ENCODE measurements at regions not wholly inside any gene's neighbourhood (a gene's known extent, or its start where the extent isn't known, plus 50 kb on each side); places are given as distances from the start of the nearest gene placed in this dataset.
"Not testable (repeated sequence)": the region's sequence is repeated elsewhere in the genome, so short reads cannot be mapped to it uniquely, and the experiment has no call there.

- Histone ChIP-seq H3K36me3 (no peaks in the 10 kb centered on the region), H3K4me1 (no peaks in the 10 kb centered on the region), H3K27ac (no peak overlapping the region), H3K27me3 (no peaks in the 10 kb centered on the region), H3K4me3 (replicated peaks in 1 of 3) (no peak overlapping the region), H3K9me3 (no peaks in the 10 kb centered on the region)
- no peak for TF ChIP-seq CTCF (IDR thresholded peaks at IDR 0.05)
- no peak for TF ChIP-seq POLR2A (IDR thresholded peaks at IDR 0.05)
- 59 to 66% methylated on average over 3 of the region's 3 CpGs for WGBS, 2 donors
- intact Hi-C loops (cut with DNase I) = no loop called here
- no peak for DNase-seq
Observed at GRCh38 chr13:54078271-54078870, 1049.8 kb downstream of the OLFM4 start.

- intact Hi-C loops (cut with DNase I); H3K4me1 ChIP-seq; H3K27ac ChIP-seq; H3K36me3 ChIP-seq; DNase-seq; H3K4me3 ChIP-seq (replicated peaks in 1 of 3); H3K9me3 ChIP-seq; H3K27me3 ChIP-seq: not testable (repeated sequence)
- 92 to 99% methylated on average over 11 of the region's 11 CpGs for WGBS, 2 donors
Observed at GRCh38 chr13:54082309-54082708, 1053.7 kb downstream of the OLFM4 start.

DNA sequence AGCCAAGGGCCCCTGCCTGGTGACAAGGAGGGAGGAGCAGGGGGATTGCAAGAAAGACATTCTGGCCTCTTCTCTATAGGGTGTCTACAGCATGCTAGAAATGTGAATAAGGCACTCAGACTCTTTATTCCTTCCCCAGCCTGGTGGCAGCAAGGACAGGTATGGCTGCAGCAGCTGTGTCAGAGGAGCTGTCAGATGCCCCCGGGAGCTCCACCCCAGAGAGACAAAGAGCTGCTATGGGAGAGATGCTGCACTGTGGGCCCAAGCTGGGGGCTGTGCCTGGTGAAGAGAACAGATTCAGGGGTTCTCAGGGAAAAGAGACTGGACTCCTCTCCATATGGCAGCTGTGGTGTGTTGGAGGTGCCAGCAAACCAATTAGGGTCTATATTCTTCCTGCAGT lies 1063.3 kb downstream of the OLFM4 start:
- TF ChIP-seq CTCF (IDR thresholded peaks at IDR 0.05) (no peak), POLR2A (IDR thresholded peaks at IDR 0.05) (no peak)
- no peaks in the 10 kb centered on the region for H3K9me3 ChIP-seq
- H3K27ac ChIP-seq = no peak overlapping the region
- H3K4me1 ChIP-seq = no peaks in the 10 kb centered on the region
- no peaks in the 10 kb centered on the region for H3K27me3 ChIP-seq
- DNase-seq = no peak
- intact Hi-C loops (cut with DNase I) = no loop called here
- H3K4me3 ChIP-seq (replicated peaks in 1 of 3) = no peak overlapping the region
- 86 to 100% methylated on average over 1 of the region's 1 CpG for WGBS, 2 donors
- H3K36me3 ChIP-seq = no peaks in the 10 kb centered on the region

- intact Hi-C loops (cut with DNase I) = no loop called here
- DNase-seq = no peak
Observed at GRCh38 chr13:54092686-54093085, 1064.1 kb downstream of the OLFM4 start.

GRCh38 chr13:54110597-54110996 lies 1082.0 kb downstream of the OLFM4 start:
- no peak overlapping the region for H3K4me3 ChIP-seq (replicated peaks in 1 of 3)
- H3K4me1 ChIP-seq = no peaks in the 10 kb centered on the region
- TF ChIP-seq CTCF (IDR thresholded peaks at IDR 0.05) = no peak
- no peak for TF ChIP-seq POLR2A (IDR thresholded peaks at IDR 0.05)
- DNase-seq = no peak
- intact Hi-C loops (cut with DNase I) = no loop called here
- no peaks in the 10 kb centered on the region for H3K9me3 ChIP-seq
- no peaks in the 10 kb centered on the region for H3K36me3 ChIP-seq
- no peaks in the 10 kb centered on the region for H3K27me3 ChIP-seq
- no peak overlapping the region for H3K27ac ChIP-seq

More at GRCh38 chr13:54092686-54093085, 1064.1 kb downstream of the OLFM4 start:
- no peaks in the 10 kb centered on the region for H3K36me3 ChIP-seq
- H3K9me3 ChIP-seq = no peaks in the 10 kb centered on the region
- no peak overlapping the region for H3K4me3 ChIP-seq (replicated peaks in 1 of 3)
- 89 to 95% methylated on average over 4 to 8 of the region's 8 CpGs for WGBS, 2 donors
- TF ChIP-seq POLR2A (IDR thresholded peaks at IDR 0.05) (no peak), CTCF (IDR thresholded peaks at IDR 0.05) (no peak)
- no peaks in the 10 kb centered on the region for H3K4me1 ChIP-seq
- no peak overlapping the region for H3K27ac ChIP-seq
- H3K27me3 ChIP-seq = no peaks in the 10 kb centered on the region

GRCh38 chr13:54124700-54125099 lies 1096.1 kb downstream of the OLFM4 start:
- no peak overlapping the region for H3K27ac ChIP-seq
- no peak for DNase-seq
- H3K4me1 ChIP-seq = no peaks in the 10 kb centered on the region
- TF ChIP-seq POLR2A (IDR thresholded peaks at IDR 0.05) (no peak), CTCF (IDR thresholded peaks at IDR 0.05) (no peak)
- intact Hi-C loops (cut with DNase I) = no loop called here
- no peak overlapping the region for H3K4me3 ChIP-seq (replicated peaks in 1 of 3)
- H3K9me3 ChIP-seq = no peaks in the 10 kb centered on the region
- no peaks in the 10 kb centered on the region for H3K27me3 ChIP-seq
- 74 to 80% methylated on average over 3 of the region's 3 CpGs for WGBS, 2 donors
- no peaks in the 10 kb centered on the region for H3K36me3 ChIP-seq

DNA sequence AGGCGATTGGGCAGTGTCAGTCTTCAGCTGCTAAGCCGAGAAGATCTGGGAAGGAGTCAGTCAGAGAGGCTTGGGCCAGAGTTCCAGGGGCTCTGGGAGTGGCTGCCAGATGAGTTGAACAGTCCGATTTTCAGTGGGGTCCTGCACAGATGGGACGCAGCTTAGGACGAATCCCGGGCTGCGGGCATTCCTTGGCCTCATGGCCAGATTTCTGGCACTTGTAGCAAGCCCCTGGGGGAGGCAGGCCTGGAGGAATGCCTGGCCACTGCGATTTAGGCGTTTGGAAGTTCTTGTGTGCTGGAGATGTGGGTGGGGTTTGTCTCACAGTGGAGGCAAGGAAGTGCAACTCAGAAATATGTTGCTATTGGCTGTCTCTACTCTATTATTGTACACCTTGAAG lies 1102.3 kb downstream of the OLFM4 start:
- intact Hi-C loops (cut with DNase I); H3K27me3 ChIP-seq; H3K27ac ChIP-seq; DNase-seq; H3K4me1 ChIP-seq; H3K36me3 ChIP-seq; H3K4me3 ChIP-seq (replicated peaks in 1 of 3); H3K9me3 ChIP-seq: not testable (repeated sequence)
- 77 to 83% methylated on average over 9 of the region's 9 CpGs for WGBS, 2 donors

DNA sequence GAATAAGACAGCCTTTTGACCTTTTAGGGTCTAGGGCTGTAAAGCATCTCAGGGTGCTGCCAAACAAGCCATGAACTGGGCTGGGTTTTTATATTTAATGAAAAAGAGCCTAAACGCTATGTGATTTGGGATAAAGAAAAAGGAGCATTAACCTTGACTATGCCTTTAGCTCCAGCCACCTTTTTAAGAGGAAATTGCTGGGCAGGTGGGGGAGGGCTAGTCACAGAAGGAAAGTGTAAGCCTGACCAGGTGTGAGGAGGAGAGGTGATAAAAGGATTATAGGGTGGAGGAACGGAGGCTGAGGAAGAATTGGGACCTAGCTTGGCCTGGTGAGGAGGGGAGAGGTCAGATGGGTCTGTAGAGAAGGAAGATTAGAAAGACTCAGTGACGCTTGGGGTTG lies 1102.8 kb downstream of the OLFM4 start:
- H3K9me3 ChIP-seq; DNase-seq; H3K36me3 ChIP-seq; intact Hi-C loops (cut with DNase I); H3K27me3 ChIP-seq; H3K4me1 ChIP-seq; H3K27ac ChIP-seq; H3K4me3 ChIP-seq (replicated peaks in 1 of 3): not testable (repeated sequence)
- 65 to 81% methylated on average over 3 of the region's 3 CpGs for WGBS, 2 donors

Data from thyroid gland (tissue), 4 donors.